K562 (cell line): ENCODE measurements at regions not wholly inside any gene's neighbourhood (a gene's known extent, or its start where the extent isn't known, plus 50 kb on each side); places are given as distances from the start of the nearest gene placed in this dataset.
"Not testable (repeated sequence)": the region's sequence is repeated elsewhere in the genome, so short reads cannot be mapped to it uniquely, and the experiment has no call there.

ENCODE experiments used
- ARID4B ChIP-seq: sonication (generic); formaldehyde crosslinking; IDR thresholded peaks from 2 replicates; pipeline ENCODE4 v1.8.0; 2022; ENCODE audit warnings: mild to moderate bottlenecking, missing genetic modification reagents
- BCLAF1 ChIP-seq, 2 experiments: fragments of 450-650 bp in 1 of 2; IDR thresholded peaks; 2 replicates each; pipeline ENCODE4 v1.6.1; 2011 to 2017; ENCODE audit warnings: low read depth in 2 of 2, antibody characterized with exemption in 1 of 2, borderline replicate concordance in 1 of 2, low read length in 1 of 2, mild to moderate bottlenecking in 1 of 2, mixed read lengths in 1 of 2; ENCODE audit not compliant: control insufficient read depth in 1 of 2
- CTCF ChIP-seq, 3 experiments: IDR thresholded peaks in 2 of 3; conservative IDR thresholded peaks in 1 of 3; 2 replicates each; pipeline ENCODE4 v1.5.1; 2011 to 2012; ENCODE audit warnings: low read length in 3 of 3, mild to moderate bottlenecking in 3 of 3, control low read depth in 2 of 3, improper control_type of control experiment in 1 of 3, inconsistent platforms in 1 of 3, low read depth in 1 of 3, mixed read lengths in 1 of 3, moderate library complexity in 1 of 3; ENCODE audit not compliant: insufficient read depth in 2 of 3
- FOXP1 ChIP-seq: sonication (generic); formaldehyde crosslinking; IDR thresholded peaks from 2 replicates; pipeline ENCODE4 v1.8.0; 2022; ENCODE audit warnings: mild to moderate bottlenecking, missing genetic modification reagents
- GATAD2A ChIP-seq: fragments of 450-650 bp; IDR thresholded peaks from 2 replicates; pipeline ENCODE4 v1.6.1; 2017
- GTF2E2 ChIP-seq: fragments of 200-800 bp; sonication (Bioruptor generic); IDR thresholded peaks from 2 replicates; pipeline ENCODE4 v1.6.1; 2016; ENCODE audit warnings: missing genetic modification characterization, missing compliant biosample characterization
- HDAC8 ChIP-seq: fragments of 450-650 bp; IDR thresholded peaks from 2 replicates; pipeline ENCODE4 v1.6.1; 2016; ENCODE audit warnings: mild to moderate bottlenecking, missing genetic modification characterization, moderate library complexity, missing compliant biosample characterization
- NFYB ChIP-seq: IDR thresholded peaks from 2 replicates; pipeline ENCODE4 v1.6.1; 2011; ENCODE audit warnings: mild to moderate bottlenecking, moderate library complexity; ENCODE audit not compliant: insufficient read length; ENCODE audit errors: extremely low read depth
- PHF8 ChIP-seq: fragments of 200-600 bp; sonication (generic); IDR thresholded peaks from 2 replicates; pipeline ENCODE4 v1.6.1; 2012; ENCODE audit warnings: mixed run types, mild to moderate bottlenecking, inconsistent platforms, low read length, moderate library complexity, borderline replicate concordance
- POLR2A ChIP-seq: fragments of 450-650 bp; conservative IDR thresholded peaks from 2 replicates; pipeline ENCODE4 v1.6.1; 2016
- STAT5A ChIP-seq: IDR thresholded peaks from 2 replicates; pipeline ENCODE4 v1.6.1; 2012; ENCODE audit warnings: low read length, inconsistent platforms, borderline replicate concordance
- TCF7 ChIP-seq: sonication (generic); IDR thresholded peaks from 2 replicates; pipeline ENCODE4 v1.6.1; 2016; ENCODE audit warnings: antibody characterized with exemption, borderline replicate concordance
- TCF7L2 ChIP-seq: fragments of 150-350 bp; IDR thresholded peaks from 2 replicates; pipeline ENCODE4 v1.6.1; 2016; ENCODE audit warnings: low read depth, mild to moderate bottlenecking, low read length, moderate library complexity
- ZNF764 ChIP-seq: fragments of 250-450 bp; sonication (Bioruptor Pico); IDR thresholded peaks from 2 replicates; pipeline ENCODE4 v1.4.0; 2020; ENCODE audit warnings: low read depth, mild to moderate bottlenecking, moderate library complexity

- TF ChIP-seq BCLAF1 (IDR thresholded peaks at IDR 0.05; ENCODE audit: borderline replicate concordance in 1 of 2, control insufficient read depth in 1 of 2, low read depth in 2 of 2, low read length in 1 of 2); ZNF764 (CRISPR knock-in tag); CTCF (IDR thresholded peaks at IDR 0.05 in 2 of 3, conservative IDR thresholded peaks at IDR 0.05 in 1 of 3; ENCODE audit: insufficient read depth in 2 of 3, low read depth in 1 of 3, low read length in 3 of 3); PHF8; HDAC8 (tag); FOXP1 (CRISPR knock-in tag); ARID4B (CRISPR knock-in tag); TCF7; GTF2E2 (tag); POLR2A; TCF7L2; GATAD2A; NFYB; STAT5A: not testable (repeated sequence)
Observed at GRCh38 chr5:167941556-167941955, 349.9 kb upstream of the WWC1 start.
